ENCODE measurements at regions not wholly inside any gene's neighbourhood (a gene's known extent, or its start where the extent isn't known, plus 50 kb on each side); places are given as distances from the start of the nearest gene placed in this dataset.
"Not testable (repeated sequence)": the region's sequence is repeated elsewhere in the genome, so short reads cannot be mapped to it uniquely, and the experiment has no call there.

DNA sequence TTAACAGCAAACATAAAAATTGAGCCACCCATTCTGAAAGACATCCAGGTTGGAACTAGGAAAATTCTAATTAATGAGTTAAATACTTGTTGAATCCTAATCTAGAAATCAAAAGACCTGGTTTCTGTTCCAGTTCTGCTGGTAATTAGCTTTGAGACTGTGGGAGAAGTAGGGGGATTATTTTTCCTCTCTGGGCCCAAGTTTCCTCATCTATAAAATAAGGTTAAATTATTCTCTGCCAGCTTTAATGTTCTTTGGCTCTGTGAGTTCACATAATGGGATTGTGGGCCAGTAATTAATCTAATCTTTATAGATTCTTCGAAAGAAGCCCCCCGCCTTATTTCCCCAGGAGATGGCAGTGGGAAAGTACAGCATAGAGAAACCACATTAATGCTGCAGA lies 104.6 kb downstream of the ENC1 start:
- POLR2A ChIA-PET: no interaction called here
- CTCF ChIA-PET: no interaction called here

DNA sequence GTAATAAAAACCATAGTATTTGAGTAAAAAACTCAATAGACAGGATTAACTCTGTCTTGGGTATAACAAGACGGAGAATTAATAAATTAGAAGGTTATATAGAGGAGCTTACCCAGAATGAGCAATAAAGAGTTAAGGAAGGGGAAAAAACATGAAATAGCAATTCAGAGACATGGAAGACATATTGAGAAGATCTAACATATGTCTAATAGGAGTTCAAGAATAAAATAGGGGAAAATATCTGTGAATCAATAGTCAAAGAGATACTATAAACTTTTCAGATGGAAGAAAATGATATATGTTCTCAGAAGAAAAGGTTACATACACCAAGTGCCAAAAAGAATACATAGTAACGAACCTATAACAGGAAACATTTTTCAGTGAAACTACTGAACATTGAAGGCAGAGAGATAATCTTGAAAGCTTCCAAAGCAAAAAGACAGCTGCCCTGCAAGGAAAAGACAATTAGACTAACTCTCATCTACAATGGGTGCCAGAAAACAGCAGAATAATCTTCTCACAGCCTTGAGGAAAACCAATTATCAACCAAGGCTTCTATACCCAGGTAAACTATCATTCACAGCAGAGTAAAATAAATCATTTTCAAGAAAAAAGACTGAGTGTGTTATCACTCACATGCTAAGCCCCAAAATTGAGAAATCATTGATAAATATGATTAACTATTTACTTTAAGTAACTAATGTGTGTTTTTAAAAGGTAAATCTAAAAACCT lies 106.0 kb downstream of the ENC1 start:
- POLR2A ChIA-PET: no interaction called here
- CTCF ChIA-PET: no interaction called here

DNA sequence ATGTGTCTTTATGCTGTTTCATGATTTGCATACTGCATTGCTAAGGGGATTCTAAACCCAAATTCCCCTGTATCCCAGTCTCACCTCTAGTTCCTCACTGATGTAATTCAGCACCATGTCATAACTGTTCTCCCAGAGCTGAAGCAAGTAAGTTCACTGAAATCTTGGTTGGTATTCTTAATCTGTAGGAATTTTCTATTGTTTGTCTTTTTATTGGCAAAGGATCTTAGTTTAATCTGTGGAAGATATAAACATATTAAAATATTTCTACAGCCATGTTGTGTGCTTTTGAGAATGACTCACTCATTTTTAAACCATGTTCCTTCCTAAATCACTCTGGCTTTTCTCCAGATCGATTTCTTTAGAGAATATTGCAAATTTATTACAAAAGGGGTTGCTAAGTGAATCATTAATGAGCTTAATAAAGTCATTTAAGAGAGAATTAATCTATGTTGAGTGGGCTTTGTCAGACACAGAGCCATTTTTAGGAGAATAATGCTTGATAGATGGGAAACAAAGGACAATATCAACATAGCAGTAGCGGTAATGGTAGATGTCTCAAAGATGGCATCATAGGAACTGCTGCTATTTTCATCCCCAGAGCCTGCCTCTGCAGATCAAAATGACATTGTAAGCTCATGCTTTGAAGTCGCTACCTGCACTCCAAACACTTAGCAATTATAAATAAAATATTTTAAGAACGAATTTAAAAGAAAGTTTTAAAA lies 110.0 kb downstream of the ENC1 start:
- ChIA-PET POLR2A (no interaction called here), CTCF (no interaction called here)

DNA sequence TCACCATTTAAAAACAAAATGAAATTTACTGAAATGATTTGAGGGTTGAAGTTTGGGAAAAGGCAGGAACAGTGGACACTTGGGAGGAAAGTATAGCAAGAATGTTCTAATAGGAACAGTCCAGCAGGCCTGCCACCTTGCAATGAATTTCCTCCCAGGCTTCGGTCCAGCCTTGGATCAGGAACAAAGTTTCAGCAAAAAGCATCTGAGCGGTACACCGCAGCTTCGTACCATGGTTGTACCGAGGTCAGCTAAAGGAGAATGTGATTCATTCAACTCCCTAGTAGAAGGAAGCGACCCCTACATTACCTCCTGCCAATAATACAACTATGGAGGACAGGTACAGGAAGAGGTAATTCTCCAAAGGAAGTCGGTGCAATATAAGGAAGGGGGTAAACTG lies 111.4 kb downstream of the ENC1 start:
- POLR2A ChIA-PET: no interaction called here
- CTCF ChIA-PET: no interaction called here

DNA sequence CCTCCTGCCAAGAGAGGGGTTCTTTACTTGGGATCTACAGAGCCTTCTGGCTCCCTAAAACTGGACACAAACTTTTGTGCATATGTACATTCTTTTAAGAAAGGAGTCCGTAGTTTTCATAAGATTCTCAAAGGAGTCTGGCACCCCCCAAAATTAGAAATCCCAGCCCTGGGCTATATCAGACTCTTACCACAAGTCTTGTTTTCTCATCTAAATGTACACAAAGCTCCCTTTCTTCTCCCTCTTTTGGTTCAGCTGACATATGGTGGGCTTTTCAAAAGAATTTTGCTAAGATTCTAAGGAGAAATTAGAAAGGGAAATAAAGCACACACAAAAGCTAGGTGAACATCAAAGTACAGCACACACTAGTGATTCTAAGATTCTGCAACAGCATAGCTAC lies 114.4 kb downstream of the ENC1 start:
- POLR2A ChIA-PET: no interaction called here
- CTCF ChIA-PET: no interaction called here

DNA sequence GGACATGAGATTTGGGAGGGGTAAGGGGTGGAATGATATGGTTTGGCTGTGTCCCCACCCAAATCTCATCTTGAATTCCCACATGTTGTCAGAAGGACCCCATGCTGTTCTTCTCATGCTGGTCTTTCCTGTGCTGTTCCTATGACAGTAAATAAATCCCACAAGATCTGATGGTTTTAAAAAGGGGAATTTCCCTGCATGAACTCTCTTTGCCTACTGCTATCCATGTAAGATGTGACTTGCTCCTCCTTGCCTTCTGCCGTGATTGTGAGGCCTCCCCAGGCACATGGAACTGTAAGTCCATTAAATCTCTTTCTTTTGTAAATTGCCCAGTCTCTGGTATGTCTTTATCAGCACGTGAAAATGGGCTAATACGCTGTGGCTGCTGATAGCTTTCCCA lies 115.8 kb downstream of the ENC1 start:
- CTCF ChIA-PET: not testable (repeated sequence)

DNA sequence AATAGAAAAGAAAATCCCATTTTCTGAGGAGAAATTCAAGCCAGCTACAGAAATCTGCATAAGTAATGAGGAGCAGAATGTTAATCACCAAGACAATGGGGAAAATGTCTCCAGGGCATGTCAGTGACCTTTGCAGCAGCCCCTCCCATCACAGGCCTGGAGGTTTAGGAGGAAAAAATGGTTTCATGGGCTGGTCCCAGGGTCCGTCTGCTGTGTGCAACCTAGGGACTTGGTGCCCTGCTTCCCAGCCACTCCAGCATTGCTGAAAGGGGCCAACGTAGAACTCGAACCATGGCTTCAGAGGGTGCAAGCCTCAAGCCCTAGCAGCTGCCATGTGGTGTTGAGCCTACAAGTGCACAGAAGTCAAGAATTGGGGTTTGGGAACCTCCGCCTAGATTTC lies 116.8 kb downstream of the ENC1 start:
- CTCF ChIA-PET, POLR2A ChIA-PET: not testable (repeated sequence)

More for the DNA sequence above, 115.8 kb downstream of the ENC1 start:
- POLR2A ChIA-PET: not testable (repeated sequence)

DNA sequence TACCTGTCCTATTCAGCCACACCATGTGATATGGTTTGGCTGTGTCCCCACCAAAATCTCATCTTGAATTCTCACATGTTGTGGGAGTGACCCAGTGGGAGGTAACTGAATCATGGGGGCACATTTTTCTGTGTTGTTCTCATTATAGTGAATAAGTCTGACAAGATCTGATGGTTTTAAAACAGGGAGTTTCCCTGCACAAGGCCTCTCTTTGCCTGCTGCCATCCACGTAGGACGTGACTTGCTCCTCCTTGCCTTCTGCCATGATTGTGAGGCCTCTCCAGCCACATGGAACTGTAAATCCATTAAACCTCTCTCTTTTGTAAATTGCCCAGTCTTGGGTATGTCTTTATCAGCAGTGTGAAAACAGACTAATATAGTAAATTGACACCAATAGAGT lies 117.7 kb downstream of the ENC1 start:
- POLR2A ChIA-PET, CTCF ChIA-PET: not testable (repeated sequence)

DNA sequence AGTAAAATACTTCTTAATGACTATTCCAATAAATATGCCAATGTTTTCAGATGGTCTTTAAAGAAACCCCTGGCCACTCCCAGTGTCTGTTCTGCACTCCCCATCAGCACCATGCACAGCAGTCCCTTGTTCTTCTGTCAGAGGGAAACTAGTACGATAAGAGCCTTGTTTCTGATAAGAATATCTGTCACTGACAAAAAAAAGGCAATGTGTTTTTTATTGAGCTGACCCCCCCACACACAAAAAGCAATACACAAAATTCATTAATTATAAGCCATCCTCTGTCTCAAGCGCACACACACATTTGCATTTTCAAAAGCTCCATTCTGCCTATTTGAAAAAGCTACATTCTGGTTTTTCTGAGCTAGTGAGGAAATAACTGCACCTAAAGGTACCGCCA lies 119.1 kb downstream of the ENC1 start:
- CTCF ChIA-PET: no interaction called here
- POLR2A ChIA-PET: no interaction called here

DNA sequence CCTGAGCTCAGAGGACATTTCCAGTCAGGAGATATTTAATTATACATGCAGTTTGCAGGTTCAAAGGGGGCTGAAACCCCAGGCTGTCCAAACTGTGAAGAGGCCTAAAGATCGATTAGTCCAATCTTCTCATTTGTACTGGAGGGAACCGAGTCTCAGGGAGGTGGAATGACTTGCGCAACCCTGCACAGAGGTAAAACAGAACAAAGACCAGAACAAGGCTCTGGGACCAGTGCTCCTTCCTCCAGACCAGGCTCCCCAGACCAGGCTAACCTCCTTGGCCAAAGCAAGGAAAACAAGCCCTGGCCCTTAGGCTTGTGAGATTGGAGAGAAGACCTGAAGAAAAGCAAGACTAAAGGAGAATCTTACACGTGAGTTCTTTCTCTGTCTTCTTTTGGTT lies 120.8 kb downstream of the ENC1 start:
- POLR2A ChIA-PET: no interaction called here
- CTCF ChIA-PET: no interaction called here

DNA sequence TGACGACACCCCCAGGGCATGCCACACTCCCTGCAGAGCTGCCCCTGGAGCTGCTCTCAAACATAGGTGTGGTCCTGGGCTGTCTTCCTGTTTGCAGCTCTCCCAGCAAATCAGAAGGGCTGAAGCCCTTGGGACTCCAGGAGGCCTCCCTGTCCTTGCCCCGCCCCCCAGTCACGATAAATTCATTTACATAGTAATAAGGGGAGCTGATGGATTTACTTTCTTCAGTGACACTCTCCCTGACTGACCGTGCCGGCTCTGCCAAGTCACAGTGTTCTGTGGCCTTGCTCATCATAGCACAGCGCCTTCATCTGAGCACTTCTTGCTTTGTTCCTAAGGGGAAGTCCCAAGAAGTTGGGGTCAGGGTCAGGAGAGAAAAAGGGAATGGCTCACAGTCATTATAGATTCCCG lies 121.4 kb downstream of the ENC1 start:
- CTCF ChIA-PET: no interaction called here
- POLR2A ChIA-PET: no interaction called here

DNA sequence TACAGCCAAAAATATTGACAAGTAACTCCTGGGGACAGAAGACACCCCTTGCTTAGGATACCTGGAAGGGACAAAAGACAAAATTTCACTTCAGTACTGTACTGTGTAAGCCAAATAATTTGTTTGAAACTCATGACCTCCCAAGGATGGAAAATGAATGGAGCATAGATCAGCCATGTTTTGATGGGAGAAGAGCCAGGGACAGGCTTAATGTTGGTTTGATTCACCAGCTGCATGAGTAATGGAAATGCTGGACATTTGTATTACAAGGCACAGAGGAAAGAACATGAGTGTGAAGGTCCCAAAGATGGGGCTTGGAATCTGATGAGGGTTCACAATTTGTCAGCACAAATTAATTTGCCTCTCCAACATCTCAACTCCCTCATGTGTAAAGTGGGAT lies 122.8 kb downstream of the ENC1 start:
- POLR2A ChIA-PET: no interaction called here
- CTCF ChIA-PET: no interaction called here

DNA sequence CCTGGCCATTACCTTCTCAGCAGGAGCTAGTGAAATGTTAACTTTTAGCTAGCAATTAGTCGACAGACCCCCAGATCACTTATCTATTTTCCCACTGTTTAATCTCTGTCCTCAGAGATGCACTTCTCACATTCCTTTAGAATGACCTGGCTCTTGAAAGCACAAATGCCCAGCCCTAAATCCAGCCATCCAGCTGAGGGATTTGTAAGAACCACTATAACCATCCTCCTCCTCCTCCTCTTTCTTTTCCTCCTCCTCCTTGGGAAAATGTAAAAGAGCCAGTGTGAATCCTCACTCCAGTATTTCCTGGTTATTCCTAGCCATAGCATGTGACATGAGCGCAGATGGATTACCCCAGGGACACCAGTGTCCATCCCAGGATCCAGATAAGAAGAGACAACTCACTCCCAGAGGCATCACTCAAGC lies 124.3 kb downstream of the ENC1 start:
- CTCF ChIA-PET: no interaction called here
- POLR2A ChIA-PET: no interaction called here

DNA sequence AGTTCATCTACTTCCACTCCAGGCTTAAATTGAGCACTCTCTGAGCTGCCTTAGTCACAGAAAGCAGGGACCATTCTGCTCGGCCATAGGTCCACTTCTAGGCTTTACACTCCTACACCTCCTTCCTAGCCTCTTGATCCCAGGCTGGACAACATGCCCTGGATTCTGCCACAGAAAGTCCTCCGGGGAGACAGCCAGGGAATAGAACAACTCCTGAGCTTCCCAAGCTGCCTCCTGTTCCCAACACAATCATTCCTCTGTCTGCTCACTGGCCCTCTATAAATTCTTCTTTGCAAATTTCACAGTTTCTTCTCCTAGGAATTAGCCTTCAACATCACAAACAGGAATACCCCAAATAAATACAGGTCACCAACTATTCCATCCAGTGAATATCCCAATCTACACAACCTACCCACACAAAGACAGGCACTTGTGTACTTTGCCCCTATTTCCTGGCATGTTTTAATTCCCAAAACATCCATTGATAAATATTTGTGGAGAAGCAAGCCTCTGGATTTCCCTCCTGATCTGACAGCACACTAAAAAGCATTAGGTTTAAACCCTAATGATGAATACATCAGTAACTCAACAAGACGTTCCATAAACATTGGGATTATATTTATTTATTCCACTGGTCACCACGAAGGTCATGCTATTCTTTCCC lies 125.5 kb downstream of the ENC1 start:
- CTCF ChIA-PET: no interaction called here

DNA sequence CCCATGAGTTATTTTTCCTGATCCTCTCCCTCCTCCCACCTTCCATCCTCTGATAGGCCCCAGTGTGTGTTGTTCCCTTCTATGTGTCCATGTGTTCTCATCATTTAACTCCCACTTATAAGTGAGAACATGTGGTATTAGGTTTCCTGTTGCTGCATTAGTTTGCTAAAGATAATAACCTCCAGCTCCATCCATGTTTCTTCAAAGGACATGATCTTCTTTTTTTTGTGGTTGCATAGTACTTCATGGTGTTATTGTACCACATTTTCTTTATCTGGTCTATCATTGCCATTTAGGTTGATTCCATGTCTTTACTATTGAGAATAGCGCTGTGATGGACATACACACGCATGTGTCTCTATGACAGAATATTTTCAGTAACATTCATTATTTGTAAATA lies 128.8 kb downstream of the ENC1 start:
- POLR2A ChIA-PET, CTCF ChIA-PET: not testable (repeated sequence)

More for the DNA sequence above, 125.5 kb downstream of the ENC1 start:
- POLR2A ChIA-PET: no interaction called here

DNA sequence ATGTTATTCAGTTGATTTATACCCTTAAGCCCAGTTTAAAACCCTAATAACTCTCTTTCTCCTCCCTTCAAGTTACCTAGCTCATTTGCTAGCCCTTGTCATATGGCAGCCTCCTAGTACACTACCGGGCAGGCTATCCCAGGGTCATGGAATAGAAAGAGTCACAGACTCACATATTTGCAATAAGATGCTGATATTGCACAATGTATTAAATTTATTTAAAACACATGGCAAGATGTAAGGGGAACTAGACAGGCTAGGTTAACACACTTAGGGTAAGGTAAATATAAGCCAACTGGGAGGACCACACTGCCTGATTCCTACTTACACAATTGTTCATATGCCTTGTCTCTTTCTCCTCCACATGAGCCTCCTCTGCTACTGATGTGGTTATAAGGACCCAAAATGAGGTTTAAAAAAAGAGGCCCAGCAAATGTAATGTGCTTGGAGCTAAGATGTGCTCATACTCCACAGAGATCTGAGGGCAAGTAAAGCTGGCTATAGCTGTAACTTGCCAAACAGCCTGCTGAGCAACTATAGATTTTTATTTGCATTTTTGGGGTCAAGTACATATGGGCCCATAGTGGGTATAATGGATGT lies 130.0 kb downstream of the ENC1 start:
- ChIA-PET CTCF (no interaction called here), POLR2A (no interaction called here)

DNA sequence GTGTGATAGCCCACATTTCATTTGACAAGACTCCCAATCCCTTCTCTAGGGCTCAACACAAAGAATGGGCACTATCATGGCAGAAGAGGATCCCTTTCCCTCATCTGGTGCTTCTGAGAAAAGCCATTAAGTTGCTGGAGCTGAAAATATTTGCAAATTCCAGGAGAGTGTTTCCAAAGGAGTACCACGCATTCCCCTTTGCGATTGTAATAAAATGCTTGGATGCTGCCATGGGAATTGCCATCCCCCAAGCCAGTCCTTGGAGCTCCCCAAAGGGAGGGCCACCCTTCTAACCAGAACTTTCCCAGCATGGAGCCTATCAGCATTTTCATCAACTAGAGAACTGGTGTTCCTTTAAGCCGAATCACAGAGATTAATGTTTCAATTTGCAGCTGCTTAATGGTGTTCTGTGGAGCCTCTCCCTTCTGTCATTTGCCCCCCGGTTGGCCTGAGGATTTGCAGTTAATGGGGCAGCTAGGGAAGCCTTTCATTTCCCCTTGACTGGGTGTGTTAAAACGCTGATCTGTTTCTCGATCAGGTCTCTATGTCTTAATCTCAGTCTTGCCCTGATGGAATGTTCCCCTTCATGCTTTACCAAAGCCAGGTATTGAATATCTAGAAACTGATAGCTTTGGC lies 133.0 kb downstream of the ENC1 start:
- POLR2A ChIA-PET: no interaction called here
- CTCF ChIA-PET: no interaction called here

DNA sequence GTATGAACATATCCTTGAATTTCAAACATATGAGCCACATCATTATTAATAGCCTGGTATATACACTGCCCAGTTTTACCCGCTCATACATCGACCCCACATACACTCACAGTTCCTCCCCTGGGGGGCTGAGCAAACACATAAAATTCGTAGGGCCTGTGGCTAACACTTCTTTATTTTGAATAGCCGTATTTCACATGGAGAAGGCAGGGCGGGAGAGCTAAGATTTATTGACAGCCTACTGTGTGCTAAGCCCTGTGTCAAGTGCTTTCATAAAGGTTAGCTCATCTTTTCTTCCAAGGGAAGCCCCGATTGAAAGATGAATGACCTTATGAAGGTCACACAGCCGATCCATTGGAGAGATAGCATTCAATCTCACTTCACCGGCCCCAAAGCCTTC lies 134.4 kb downstream of the ENC1 start:
- POLR2A ChIA-PET: no interaction called here
- CTCF ChIA-PET: no interaction called here

DNA sequence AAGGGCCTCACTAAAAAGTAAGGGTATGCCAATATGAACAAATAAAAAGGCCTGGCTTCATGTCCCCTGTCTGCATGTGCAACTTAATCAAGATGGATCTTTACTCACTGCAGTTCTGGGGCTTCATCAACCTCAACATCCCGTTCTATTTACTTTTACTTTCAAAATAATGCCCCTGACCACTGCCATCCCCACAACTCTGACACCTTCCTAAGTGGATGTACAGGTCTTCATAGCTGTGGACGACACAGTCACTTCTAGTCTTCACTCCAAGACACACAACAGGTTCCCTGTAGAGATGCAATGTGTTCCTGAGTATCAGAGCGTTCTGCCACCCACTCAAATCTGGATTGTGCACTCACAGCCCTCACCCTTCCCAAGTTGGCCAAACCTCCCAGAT lies 136.1 kb downstream of the ENC1 start:
- POLR2A ChIA-PET: no interaction called here
- CTCF ChIA-PET: no interaction called here

DNA sequence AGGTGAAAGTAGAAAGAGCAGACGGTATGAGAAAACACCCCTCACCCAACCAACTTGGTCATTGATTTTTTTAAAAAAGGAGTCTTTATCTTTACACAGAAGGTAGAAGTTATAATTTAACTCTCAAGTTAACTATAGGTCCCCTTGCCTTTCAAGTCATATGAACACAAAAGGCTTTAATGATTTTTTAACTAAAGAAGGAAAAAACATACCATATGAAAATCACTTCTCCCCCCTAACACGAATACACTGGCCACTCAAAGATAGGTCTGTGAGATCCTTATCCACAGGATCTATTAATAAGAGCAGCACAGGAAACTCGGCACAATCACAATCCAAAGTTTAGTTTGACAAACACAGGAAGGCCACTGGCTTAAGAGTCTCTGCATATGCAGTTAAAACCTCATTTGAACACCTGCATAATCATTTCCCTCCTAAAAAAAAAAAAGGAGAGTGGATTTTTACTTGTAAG lies 138.0 kb downstream of the ENC1 start:
- POLR2A ChIA-PET: no interaction called here
- CTCF ChIA-PET: no interaction called here

Data from activated CD8-positive, alpha-beta memory T cell treated with anti-CD3 and anti-CD28 coated beads for 36 hours (primary cell).